ENCODE measurements at regions not wholly inside any gene's neighbourhood (a gene's known extent, or its start where the extent isn't known, plus 50 kb on each side); places are given as distances from the start of the nearest gene placed in this dataset.

- no peak for TF ChIP-seq CTCF (conservative IDR thresholded peaks at IDR 0.05; ENCODE audit: low read depth in 2 of 2)
- no peak for TF ChIP-seq EZH2phosphoT487 (IDR thresholded peaks at IDR 0.05; ENCODE audit: unreplicated experiment)
- TF ChIP-seq POLR2AphosphoS5 (IDR thresholded peaks at IDR 0.05; ENCODE audit: low read depth): no peak
- TF ChIP-seq CREB1 (CRISPR knock-in tag; IDR thresholded peaks at IDR 0.05; ENCODE audit: low read depth): no peak
- TF ChIP-seq EZH2 (IDR thresholded peaks at IDR 0.05; ENCODE audit: low read depth, unreplicated experiment): no peak
These were observed 94.1 kb upstream of the UFM1 start for GRCh38 chr13:38255600-38255999.
